ENCODE measurements at regions not wholly inside any gene's neighbourhood (a gene's known extent, or its start where the extent isn't known, plus 50 kb on each side); places are given as distances from the start of the nearest gene placed in this dataset.

DNA sequence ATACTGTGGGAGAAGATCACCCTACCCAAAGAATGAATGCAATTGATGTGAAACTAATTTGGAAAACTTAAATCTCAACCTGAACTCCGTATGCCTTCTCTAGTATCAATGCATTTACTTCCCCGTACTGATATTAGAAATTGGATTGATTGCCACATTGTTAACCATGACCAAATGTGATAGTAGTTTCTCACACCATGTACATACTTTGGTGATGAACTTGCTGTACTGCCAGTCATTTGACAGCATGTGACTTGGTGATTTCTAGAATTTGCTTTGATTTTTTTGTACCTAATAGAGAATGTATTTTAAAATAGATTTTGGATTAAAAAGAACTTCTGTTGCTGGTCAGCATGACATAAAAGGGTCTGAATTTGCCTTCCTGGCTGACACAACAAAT is 579.8 kb upstream of the TMEM132C start:
- WGBS, 10 experiments = 0 to 80% (median 24%) methylated on average over 1 to 2 of the region's 2 CpGs; no CpG with 5 or more reads in 2 of the 10 experiments
- H3K4me3 ChIP-seq = no peak overlapping the region
- peak in 2 of 8 experiments; percentile 9 to 52 for ATAC-seq (replicated peaks in 6 of 8)
- H3K27ac ChIP-seq = no peak overlapping the region
- in situ Hi-C loops (cut with MboI; ENCODE audit: low pct_unique_long_range_greater_than_20kb in 2 of 9, low sequenced_read_pairs in 9 of 9, unreplicated experiment in 9 of 9) = loop anchor here in 2 of 9 experiments (25.0 kb wide), 3 partner anchors 225 to 375 kb away; no protein-coding TSS in a partner anchor
- no peaks in the 10 kb centered on the region for H3K4me1 ChIP-seq (replicated peaks in 1 of 2)

GRCh38 chr12:127688906-127689428 is 578.0 kb upstream of the TMEM132C start:
- no peak overlapping the region for H3K4me3 ChIP-seq
- no peak for ATAC-seq (replicated peaks in 6 of 8)
- no peak overlapping the region for H3K27ac ChIP-seq
- WGBS, 10 experiments = 20 to 95% (median 82%) methylated on average over 1 to 5 of the region's 5 CpGs
- in situ Hi-C loops (cut with MboI; ENCODE audit: low pct_unique_long_range_greater_than_20kb in 2 of 9, low sequenced_read_pairs in 9 of 9, unreplicated experiment in 9 of 9) = loop anchor here in 2 of 9 experiments (25.0 kb wide), 3 partner anchors 223 to 373 kb away; no protein-coding TSS in a partner anchor
- no peaks in the 10 kb centered on the region for H3K4me1 ChIP-seq (replicated peaks in 1 of 2)

GRCh38 chr12:127690161-127690560 is 576.8 kb upstream of the TMEM132C start:
- in situ Hi-C loops (cut with MboI; ENCODE audit: low pct_unique_long_range_greater_than_20kb in 2 of 9, low sequenced_read_pairs in 9 of 9, unreplicated experiment in 9 of 9) = loop anchor here in 2 of 9 experiments (25.0 kb wide), 3 partner anchors 222 to 372 kb away; no protein-coding TSS in a partner anchor
- 13 to 98% (median 47%) methylated on average over 3 to 5 of the region's 5 CpGs; no CpG with 5 or more reads in 2 of the 10 experiments for WGBS, 10 experiments

DNA sequence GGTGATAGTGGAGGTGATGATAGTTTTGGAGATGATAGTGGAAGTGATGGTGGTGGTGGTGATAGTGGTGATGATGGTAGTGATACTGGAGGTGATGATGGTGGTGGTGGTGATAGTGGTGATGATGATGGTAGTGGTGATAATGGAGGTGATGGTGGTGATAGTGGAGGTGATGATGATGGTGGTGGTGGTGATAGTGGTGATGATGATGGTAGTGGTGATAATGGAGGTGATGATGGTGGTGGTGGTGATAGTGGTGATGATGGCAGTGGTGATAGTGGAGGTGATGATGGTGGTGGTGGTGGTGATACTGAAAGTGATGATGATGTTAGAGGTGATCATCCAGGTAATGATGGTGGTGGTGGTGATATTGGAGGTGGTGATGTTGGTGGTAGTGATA is 570.0 kb upstream of the TMEM132C start:
- no peaks in the 10 kb centered on the region for H3K4me1 ChIP-seq (replicated peaks in 1 of 2)
- H3K27ac ChIP-seq = no peak overlapping the region
- in situ Hi-C loops (cut with MboI; ENCODE audit: low pct_unique_long_range_greater_than_20kb in 2 of 9, low sequenced_read_pairs in 9 of 9, unreplicated experiment in 9 of 9) = loop anchor here in 2 of 9 experiments (25.0 kb wide), 3 partner anchors 215 to 365 kb away; no protein-coding TSS in a partner anchor
- ATAC-seq (replicated peaks in 6 of 8) = no peak
- no peak overlapping the region for H3K4me3 ChIP-seq

More at GRCh38 chr12:127690161-127690560, 576.8 kb upstream of the TMEM132C start:
- no peaks in the 10 kb centered on the region for H3K4me1 ChIP-seq (replicated peaks in 1 of 2)
- no peak overlapping the region for H3K27ac ChIP-seq
- ATAC-seq (replicated peaks in 6 of 8) = no peak
- H3K4me3 ChIP-seq = no peak overlapping the region

GRCh38 chr12:127703026-127703425 is 563.9 kb upstream of the TMEM132C start:
- ATAC-seq (replicated peaks in 6 of 8) = no peak
- no peak overlapping the region for H3K27ac ChIP-seq
- no peak overlapping the region for H3K4me3 ChIP-seq
- WGBS, 10 experiments = 36 to 85% (median 57%) methylated on average over 2 to 6 of the region's 6 CpGs
- H3K4me1 ChIP-seq (replicated peaks in 1 of 2) = no peaks in the 10 kb centered on the region
- in situ Hi-C loops (cut with MboI; ENCODE audit: low pct_unique_long_range_greater_than_20kb in 2 of 9, low sequenced_read_pairs in 9 of 9, unreplicated experiment in 9 of 9) = loop anchor here in 1 of 9 experiments (25.0 kb wide), 1 partner anchor 359 kb away; no protein-coding TSS in a partner anchor

GRCh38 chr12:127711108-127711507 is 555.9 kb upstream of the TMEM132C start:
- Histone ChIP-seq H3K4me1 (replicated peaks in 1 of 2) (no peaks in the 10 kb centered on the region), H3K4me3 (no peak overlapping the region), H3K27ac (no peak overlapping the region)
- ATAC-seq (replicated peaks in 6 of 8) = no peak
- in situ Hi-C loops (cut with MboI; ENCODE audit: low pct_unique_long_range_greater_than_20kb in 2 of 9, low sequenced_read_pairs in 9 of 9, unreplicated experiment in 9 of 9) = loop anchor here in 1 of 9 experiments (25.0 kb wide), 1 partner anchor 351 kb away; no protein-coding TSS in a partner anchor
- 19 to 87% (median 34%) methylated on average over 1 to 7 of the region's 8 CpGs; no CpG with 5 or more reads in 3 of the 10 experiments for WGBS, 10 experiments

- in situ Hi-C loops (cut with MboI; ENCODE audit: low pct_unique_long_range_greater_than_20kb in 2 of 9, low sequenced_read_pairs in 9 of 9, unreplicated experiment in 9 of 9) = loop anchor here in 1 of 9 experiments (25.0 kb wide), 1 partner anchor 350 kb away; no protein-coding TSS in a partner anchor
- no peak overlapping the region for H3K4me3 ChIP-seq
- H3K4me1 ChIP-seq (replicated peaks in 1 of 2) = peaks cover 0 to 2% of the 10 kb centered on the region in 2 donors
- ATAC-seq (replicated peaks in 6 of 8) = no peak
- no peak overlapping the region for H3K27ac ChIP-seq
- 0 to 79% (median 44%) methylated on average over 1 to 2 of the region's 2 CpGs; no CpG with 5 or more reads in 1 of the 10 experiments for WGBS, 10 experiments
Measured at GRCh38 chr12:127712561-127712960, 554.4 kb upstream of the TMEM132C start.

GRCh38 chr12:127716166-127716565 is 550.8 kb upstream of the TMEM132C start:
- no peak overlapping the region for H3K4me3 ChIP-seq
- ATAC-seq (replicated peaks in 6 of 8) = peak in 1 of 8 experiments; percentile 51
- H3K4me1 ChIP-seq (replicated peaks in 1 of 2) = peaks cover 0 to 2% of the 10 kb centered on the region in 2 donors
- WGBS, 10 experiments = 33 to 100% (median 63%) methylated on average over 1 to 2 of the region's 2 CpGs; no CpG with 5 or more reads in 3 of the 10 experiments
- H3K27ac ChIP-seq = no peak overlapping the region
- in situ Hi-C loops (cut with MboI; ENCODE audit: low pct_unique_long_range_greater_than_20kb in 2 of 9, low sequenced_read_pairs in 9 of 9, unreplicated experiment in 9 of 9) = loop anchor here in 1 of 9 experiments (25.0 kb wide), 1 partner anchor 346 kb away; no protein-coding TSS in a partner anchor

DNA sequence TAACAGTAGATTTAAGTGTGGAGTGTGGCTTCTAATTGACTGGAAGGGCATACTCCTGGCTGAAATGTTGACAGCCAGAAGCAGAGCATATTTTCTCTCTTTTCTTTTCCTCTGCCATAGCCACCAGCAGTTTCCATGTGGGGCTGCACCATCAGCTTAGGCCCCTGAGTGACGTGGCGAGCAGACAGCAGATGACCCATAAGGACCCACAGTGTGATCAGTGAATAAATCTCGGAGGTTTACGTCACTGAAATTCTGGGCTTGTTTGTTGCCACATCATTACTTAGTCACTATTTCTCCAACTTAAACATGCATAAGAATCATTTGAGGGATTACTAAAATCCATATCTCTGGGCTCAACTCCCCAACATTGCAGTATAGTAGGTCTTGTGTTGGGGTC is 549.7 kb upstream of the TMEM132C start:
- no peak overlapping the region for H3K27ac ChIP-seq
- in situ Hi-C loops (cut with MboI; ENCODE audit: low pct_unique_long_range_greater_than_20kb in 2 of 9, low sequenced_read_pairs in 9 of 9, unreplicated experiment in 9 of 9) = loop anchor here in 1 of 9 experiments (25.0 kb wide), 1 partner anchor 345 kb away; no protein-coding TSS in a partner anchor
- peaks cover 0 to 2% of the 10 kb centered on the region in 2 donors for H3K4me1 ChIP-seq (replicated peaks in 1 of 2)
- no peak overlapping the region for H3K4me3 ChIP-seq
- WGBS, 10 experiments = 30 to 100% (median 65%) methylated on average over 1 to 4 of the region's 4 CpGs; no CpG with 5 or more reads in 3 of the 10 experiments
- ATAC-seq (replicated peaks in 6 of 8) = peak in 4 of 8 experiments; percentile 37 to 99 (median 74)

- no peak for ATAC-seq (replicated peaks in 6 of 8)
- Histone ChIP-seq H3K27ac (no peak overlapping the region), H3K4me3 (no peak overlapping the region), H3K4me1 (replicated peaks in 1 of 2) (peaks cover 0 to 2% of the 10 kb centered on the region in 2 donors)
- 40 to 92% (median 70%) methylated on average over 1 to 12 of the region's 12 CpGs; no CpG with 5 or more reads in 4 of the 10 experiments for WGBS, 10 experiments
- in situ Hi-C loops (cut with MboI; ENCODE audit: low pct_unique_long_range_greater_than_20kb in 2 of 9, low sequenced_read_pairs in 9 of 9, unreplicated experiment in 9 of 9) = loop anchor here in 1 of 9 experiments (25.0 kb wide), 1 partner anchor 342 kb away; no protein-coding TSS in a partner anchor
Measured at GRCh38 chr12:127720334-127720733, 546.6 kb upstream of the TMEM132C start.

GRCh38 chr12:127722611-127723010 is 544.4 kb upstream of the TMEM132C start:
- WGBS, 10 experiments = 27 to 100% (median 86%) methylated on average over 1 to 5 of the region's 5 CpGs
- H3K4me1 ChIP-seq (replicated peaks in 1 of 2) = no peaks in the 10 kb centered on the region
- H3K27ac ChIP-seq = no peak overlapping the region
- in situ Hi-C loops (cut with MboI; ENCODE audit: low pct_unique_long_range_greater_than_20kb in 2 of 9, low sequenced_read_pairs in 9 of 9, unreplicated experiment in 9 of 9) = loop anchor here in 1 of 9 experiments (25.0 kb wide), 1 partner anchor 340 kb away; no protein-coding TSS in a partner anchor
- H3K4me3 ChIP-seq = no peak overlapping the region
- ATAC-seq (replicated peaks in 6 of 8) = no peak

- in situ Hi-C loops (cut with MboI; ENCODE audit: low pct_unique_long_range_greater_than_20kb in 2 of 9, low sequenced_read_pairs in 9 of 9, unreplicated experiment in 9 of 9) = loop anchor here in 1 of 9 experiments (25.0 kb wide), 1 partner anchor 339 kb away; no protein-coding TSS in a partner anchor
- Histone ChIP-seq H3K4me1 (replicated peaks in 1 of 2) (no peaks in the 10 kb centered on the region), H3K27ac (no peak overlapping the region), H3K4me3 (no peak overlapping the region)
- ATAC-seq (replicated peaks in 6 of 8) = no peak
- WGBS, 10 experiments = 35 to 90% (median 75%) methylated on average over 2 to 3 of the region's 4 CpGs; no CpG with 5 or more reads in 5 of the 10 experiments
Measured at GRCh38 chr12:127723251-127723650, 543.7 kb upstream of the TMEM132C start.

- Histone ChIP-seq H3K4me1 (replicated peaks in 1 of 2) (no peaks in the 10 kb centered on the region), H3K27ac (no peak overlapping the region), H3K4me3 (no peak overlapping the region)
- in situ Hi-C loops (cut with MboI; ENCODE audit: low pct_unique_long_range_greater_than_20kb in 2 of 9, low sequenced_read_pairs in 9 of 9, unreplicated experiment in 9 of 9) = no loop called here
- 11 to 90% (median 52%) methylated on average over 3 to 9 of the region's 9 CpGs; no CpG with 5 or more reads in 1 of the 10 experiments for WGBS, 10 experiments
- peak in 6 of 8 experiments; percentile 36 to 99 (median 88) for ATAC-seq (replicated peaks in 6 of 8)
Measured at GRCh38 chr12:127726671-127727315, 540.2 kb upstream of the TMEM132C start.

All from motor neuron (in vitro differentiated cells).